Loucy (cell line): ENCODE measurements at regions not wholly inside any gene's neighbourhood (a gene's known extent, or its start where the extent isn't known, plus 50 kb on each side); places are given as distances from the start of the nearest gene placed in this dataset.

Experiments used
- H2AFZ ChIP-seq: fragments of 200-600 bp; sonication (generic); 2 replicates; pipeline ENCODE4 v1.6.0; 2016; ENCODE audit warnings: antibody characterized with exemption, mild to moderate bottlenecking, low read length, moderate library complexity
- H3F3A ChIP-seq: fragments of 200-600 bp; 2 replicates; pipeline ENCODE4 v1.6.0; 2016; ENCODE audit warnings: antibody characterized with exemption, low read depth, mild to moderate bottlenecking
- H3K27me3 ChIP-seq: fragments of 200-600 bp; sonication (generic); 2 replicates; pipeline ENCODE4 v1.6.1; 2014; ENCODE audit warnings: low read length, mild to moderate bottlenecking; ENCODE audit not compliant: insufficient read depth, poor library complexity, severe bottlenecking
- H3K36me3 ChIP-seq: fragments of 200-600 bp; sonication (generic); 2 replicates; pipeline ENCODE4 v1.6.1; 2016; ENCODE audit warnings: low read length; ENCODE audit not compliant: insufficient read depth
- H3K4me1 ChIP-seq: fragments of 200-600 bp; sonication (generic); 2 replicates; pipeline ENCODE4 v1.5.1; 2014; ENCODE audit warnings: low read length, mild to moderate bottlenecking; ENCODE audit not compliant: insufficient read depth, poor library complexity, severe bottlenecking
- H3K4me2 ChIP-seq: fragments of 200-600 bp; sonication (generic); 2 replicates; pipeline ENCODE4 v1.6.0; 2014; ENCODE audit warnings: antibody characterized with exemption, low read length, low read depth, mild to moderate bottlenecking; ENCODE audit not compliant: poor library complexity, severe bottlenecking
- H3K4me3 ChIP-seq: fragments of 200-600 bp; sonication (generic); 2 replicates; pipeline ENCODE4 v1.5.1; 2014; ENCODE audit warnings: low read length, mild to moderate bottlenecking, mixed read lengths; ENCODE audit not compliant: poor library complexity, severe bottlenecking
- H3K79me2 ChIP-seq: fragments of 200-600 bp; sonication (generic); 2 replicates; pipeline ENCODE4 v1.6.1; 2014; ENCODE audit warnings: low read length; ENCODE audit not compliant: insufficient read depth
- H3K9ac ChIP-seq: fragments of 200-600 bp; sonication (generic); 2 replicates; pipeline ENCODE4 v1.6.0; 2014; ENCODE audit warnings: mild to moderate bottlenecking, low read depth, low read length, moderate library complexity; ENCODE audit not compliant: poor library complexity, severe bottlenecking
- H3K9me2 ChIP-seq: fragments of 200-600 bp; sonication (generic); replicated peaks from 2 replicates; pipeline ENCODE4 v1.6.1; 2016; ENCODE audit warnings: low read depth, low read length, mixed read lengths
- H3K9me3 ChIP-seq: fragments of 200-600 bp; sonication (generic); 2 replicates; pipeline ENCODE4 v1.6.1; 2014; ENCODE audit warnings: mild to moderate bottlenecking, antibody characterized with exemption, low read length, low read depth; ENCODE audit not compliant: insufficient read depth
- H4K20me1 ChIP-seq: fragments of 200-600 bp; sonication (generic); 2 replicates; pipeline ENCODE4 v1.6.0; 2014; ENCODE audit warnings: antibody characterized with exemption, low read length, mild to moderate bottlenecking; ENCODE audit not compliant: insufficient read depth, poor library complexity, severe bottlenecking
- CTCF ChIP-seq: fragments of 200-600 bp; sonication (generic); conservative IDR thresholded peaks from 2 replicates; pipeline ENCODE4 v1.5.1; 2014; ENCODE audit warnings: mild to moderate bottlenecking, antibody characterized with exemption, low read length
- EZH2phosphoT487 ChIP-seq: fragments of 200-600 bp; IDR thresholded peaks from 2 replicates; pipeline ENCODE4 v1.6.1; 2018; ENCODE audit warnings: antibody characterized with exemption, mild to moderate bottlenecking, moderate library complexity, borderline replicate concordance

GRCh38 chr10:78574547-78574946 lies 494.2 kb upstream of the ZMIZ1 start:
- Histone ChIP-seq H3K27me3 (no peaks in the 10 kb centered on the region), H3K36me3 (no peaks in the 10 kb centered on the region), H2AFZ (no peak overlapping the region), H3K9me3 (no peaks in the 10 kb centered on the region), H3K9me2 (no peaks in the 10 kb centered on the region), H4K20me1 (no peaks in the 10 kb centered on the region), H3F3A (no peaks in the 10 kb centered on the region), H3K4me1 (no peaks in the 10 kb centered on the region), H3K9ac (no peak overlapping the region), H3K4me2 (no peak overlapping the region), H3K79me2 (no peaks in the 10 kb centered on the region), H3K4me3 (no peak overlapping the region)
- no peak for TF ChIP-seq CTCF
- no peak for TF ChIP-seq EZH2phosphoT487

GRCh38 chr10:78575400-78575799 lies 493.4 kb upstream of the ZMIZ1 start:
- H2AFZ ChIP-seq, result no peak overlapping the region
- H3K4me1 ChIP-seq, result no peaks in the 10 kb centered on the region
- H3K9ac ChIP-seq, result no peak overlapping the region
- no peak overlapping the region for H3K4me2 ChIP-seq
- H3K27me3 ChIP-seq, result no peaks in the 10 kb centered on the region
- no peaks in the 10 kb centered on the region for H3K9me2 ChIP-seq
- H3K79me2 ChIP-seq, result no peaks in the 10 kb centered on the region
- H3K4me3 ChIP-seq, result no peak overlapping the region
- no peaks in the 10 kb centered on the region for H3K9me3 ChIP-seq
- no peaks in the 10 kb centered on the region for H3F3A ChIP-seq
- no peaks in the 10 kb centered on the region for H4K20me1 ChIP-seq
- H3K36me3 ChIP-seq, result no peaks in the 10 kb centered on the region
- TF ChIP-seq CTCF (no peak), EZH2phosphoT487 (no peak)

GRCh38 chr10:78576276-78576675 lies 492.5 kb upstream of the ZMIZ1 start:
- Histone ChIP-seq H3K27me3 (no peaks in the 10 kb centered on the region), H3K4me1 (no peaks in the 10 kb centered on the region), H4K20me1 (no peaks in the 10 kb centered on the region), H3K79me2 (no peaks in the 10 kb centered on the region), H3K4me2 (no peak overlapping the region), H3K36me3 (no peaks in the 10 kb centered on the region), H2AFZ (no peak overlapping the region), H3K4me3 (no peak overlapping the region), H3K9me3 (no peaks in the 10 kb centered on the region), H3F3A (no peaks in the 10 kb centered on the region), H3K9ac (no peak overlapping the region), H3K9me2 (no peaks in the 10 kb centered on the region)
- TF ChIP-seq EZH2phosphoT487 (no peak), CTCF (no peak)
